Psoas muscle (tissue), 7 donors: ENCODE measurements at regions not wholly inside any gene's neighbourhood (a gene's known extent, or its start where the extent isn't known, plus 50 kb on each side); places are given as distances from the start of the nearest gene placed in this dataset.

Experiments used
- ATAC-seq, 4 donors: fragments of 200-7000 bp; cut with Tn5 transposase; one replicate each; pipeline ENCODE4 v1.9.1; 2020; ENCODE audit warnings: moderate library complexity in 3 of 4, mild to moderate bottlenecking in 2 of 4
- DNase-seq, 2 donors: peaks; one replicate each; pipeline ENCODE4 v3.0.0-alpha.2; 2020
- H3K27ac ChIP-seq: fragments of 200-600 bp; one replicate; pipeline ENCODE4 v1.8.0; 2022
- H3K27me3 ChIP-seq, 3 donors: fragments of 200-600 bp in 1 of 3; one replicate each; pipeline versions ENCODE4 v1.6.1 to v1.8.0; 2013 to 2022; ENCODE audit warnings: low read length in 2 of 3, mild to moderate bottlenecking in 2 of 3, moderate library complexity in 1 of 3; ENCODE audit not compliant: insufficient read depth in 3 of 3
- H3K36me3 ChIP-seq, 2 donors: fragments of 200-600 bp in 1 of 2; one replicate each; pipeline versions ENCODE4 v1.6.1 to v1.8.0; 2013 to 2022; ENCODE audit warnings: low read depth in 1 of 2, mild to moderate bottlenecking in 1 of 2, moderate library complexity in 1 of 2; ENCODE audit not compliant: insufficient read depth in 1 of 2
- H3K4me1 ChIP-seq: fragments of 200-600 bp; one replicate; pipeline ENCODE4 v1.8.0; 2022
- H3K4me3 ChIP-seq: fragments of 200-600 bp; one replicate; pipeline ENCODE4 v1.8.0; 2022; ENCODE audit warnings: mild to moderate bottlenecking
- H3K9me3 ChIP-seq: fragments of 200-600 bp; one replicate; pipeline ENCODE4 v1.8.0; 2022
- CTCF ChIP-seq: fragments of 200-600 bp; IDR thresholded peaks from one replicate; pipeline ENCODE4 v1.8.0; 2022; ENCODE audit warnings: antibody characterized with exemption
- WGBS, 3 donors: extraction: QIAGEN DNeasy Blood & Tissue Kit; methylation state at CpG; one replicate each; pipeline versions ENCODE4 v1.1.6 to v1.1.7; 2013; 5-methylcytosine and 5-hydroxymethylcytosine counted together
- intact Hi-C, 2 donors: fragments of 100-400 bp; cut with DNase I; formaldehyde crosslinking; loops; one replicate each; pipeline versions ENCODE4 v1.11.0 to v1.14.2; 2022
- donor health status: healthy with polysubstance abuse.
- donor health status: DM: no; HTN: no; CAD: no; lungs with moderate emphysema.
- donor health status: Bipolar disorder and iron deficiency.
- donor health status: healthy.
- donor health status: DM: yes; HTN: yes; CAD: no.
- donor health status: DM: no; HTN: no; CAD: no.
- donor health status: DM: yes; HTN: yes; CAD: no.

- TF ChIP-seq CTCF = no peak
- no peak for DNase-seq
- no peak overlapping the region for H3K4me3 ChIP-seq
- H3K9me3 ChIP-seq = no peaks in the 10 kb centered on the region
- no peak overlapping the region for H3K27ac ChIP-seq
- ATAC-seq = no peak
- intact Hi-C loops = no loop called here
- no peaks in the 10 kb centered on the region for H3K27me3 ChIP-seq
- no peaks in the 10 kb centered on the region for H3K36me3 ChIP-seq
- no peaks in the 10 kb centered on the region for H3K4me1 ChIP-seq
- WGBS, 3 donors = 84 to 89% (median 87%) methylated on average over 2 of the region's 2 CpGs
Observed at GRCh38 chr4:30362436-30362835, 357.7 kb upstream of the PCDH7 start.

- intact Hi-C loops = no loop called here
- no peak overlapping the region for H3K4me3 ChIP-seq
- DNase-seq = peak in 1 of 2 donors; percentile 18
- no peak for ATAC-seq
- WGBS, 3 donors = 87 to 91% (median 88%) methylated on average over 14 of the region's 14 CpGs
- TF ChIP-seq CTCF = no peak
- H3K36me3 ChIP-seq = no peaks in the 10 kb centered on the region
- no peaks in the 10 kb centered on the region for H3K4me1 ChIP-seq
- no peak overlapping the region for H3K27ac ChIP-seq
- H3K27me3 ChIP-seq = no peaks in the 10 kb centered on the region
- H3K9me3 ChIP-seq = no peaks in the 10 kb centered on the region
Observed at GRCh38 chr4:30370105-30370504, 350.1 kb upstream of the PCDH7 start.

DNA sequence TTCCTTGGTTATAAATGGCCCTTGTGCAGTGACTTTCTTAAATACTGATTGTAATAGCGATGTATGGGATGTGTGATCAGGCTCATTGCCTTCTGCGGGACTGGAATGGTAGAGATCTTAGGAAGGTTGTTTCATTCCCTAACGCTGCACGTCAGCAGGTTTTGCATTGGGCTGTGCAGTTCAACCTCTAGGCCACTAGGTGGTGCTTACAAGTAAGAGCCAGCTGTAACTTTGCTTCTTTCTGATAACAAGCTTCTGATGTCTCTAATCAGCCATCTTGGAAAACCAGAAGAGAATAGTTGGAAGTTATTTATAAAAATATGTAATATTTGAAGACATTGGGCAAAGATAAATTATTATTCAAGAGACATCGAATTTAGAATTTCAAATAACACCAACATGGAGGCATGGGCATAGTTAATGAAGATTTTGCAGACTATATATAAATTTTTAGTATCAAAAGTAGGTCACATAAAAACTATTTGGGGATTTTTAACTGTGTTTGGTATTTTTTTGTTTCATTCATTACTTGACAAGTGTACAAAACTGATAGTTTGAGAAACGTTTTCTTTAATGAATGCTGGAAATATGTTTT, 339.7 kb upstream of the PCDH7 start:
- Histone ChIP-seq H3K27me3 (no peaks in the 10 kb centered on the region), H3K4me1 (no peaks in the 10 kb centered on the region), H3K27ac (no peak overlapping the region), H3K36me3 (no peaks in the 10 kb centered on the region), H3K4me3 (no peak overlapping the region), H3K9me3 (no peaks in the 10 kb centered on the region)
- intact Hi-C loops = no loop called here
- no peak for DNase-seq
- TF ChIP-seq CTCF = peak; percentile 23
- ATAC-seq = no peak
- 64 to 71% (median 66%) methylated on average over 6 of the region's 6 CpGs for WGBS, 3 donors

GRCh38 chr4:30385650-30386049, 334.5 kb upstream of the PCDH7 start:
- Histone ChIP-seq H3K36me3 (no peaks in the 10 kb centered on the region), H3K27me3 (no peaks in the 10 kb centered on the region), H3K27ac (no peak overlapping the region), H3K9me3 (no peaks in the 10 kb centered on the region), H3K4me3 (no peak overlapping the region), H3K4me1 (no peaks in the 10 kb centered on the region)
- intact Hi-C loops = no loop called here
- WGBS, 3 donors = 84 to 90% (median 88%) methylated on average over 2 of the region's 2 CpGs
- ATAC-seq (no peak), DNase-seq (no peak)
- TF ChIP-seq CTCF = no peak

DNA sequence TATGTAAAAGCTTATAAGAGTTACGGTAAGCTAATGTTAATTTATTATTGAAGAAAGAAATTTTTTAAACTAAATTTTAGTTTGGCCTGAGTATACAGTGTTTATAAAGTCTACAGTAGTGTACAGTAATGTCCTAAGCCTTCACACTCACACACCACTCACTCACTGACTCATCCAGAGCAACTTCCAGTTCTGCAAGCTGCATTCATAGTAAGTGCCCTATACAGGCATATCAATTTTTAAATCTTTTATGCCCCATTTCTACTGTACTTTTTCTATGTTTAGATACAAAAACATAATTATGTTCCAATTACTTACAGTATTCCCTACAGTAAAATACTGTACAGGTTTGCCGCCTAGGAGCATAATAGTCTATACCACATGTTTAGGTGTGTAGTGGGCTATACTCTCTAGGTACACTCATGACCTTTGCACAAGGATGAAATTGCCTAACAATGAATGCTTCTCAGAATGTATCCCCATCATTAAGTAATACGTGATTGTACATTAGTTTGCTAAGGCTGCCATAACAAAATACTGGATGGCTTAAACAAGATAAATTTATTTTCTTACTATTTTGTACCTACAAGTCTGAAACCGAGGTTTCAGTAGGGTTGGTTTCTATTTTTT, 333.8 kb upstream of the PCDH7 start:
- intact Hi-C loops = no loop called here
- Histone ChIP-seq H3K27me3 (no peaks in the 10 kb centered on the region), H3K9me3 (no peaks in the 10 kb centered on the region), H3K4me1 (no peaks in the 10 kb centered on the region), H3K4me3 (no peak overlapping the region), H3K27ac (no peak overlapping the region), H3K36me3 (no peaks in the 10 kb centered on the region)
- DNase-seq (no peak), ATAC-seq (no peak)
- WGBS, 3 donors = 89 to 96% (median 94%) methylated on average over 4 of the region's 4 CpGs
- no peak for TF ChIP-seq CTCF
